H9 (cell line): ENCODE measurements at regions not wholly inside any gene's neighbourhood (a gene's known extent, or its start where the extent isn't known, plus 50 kb on each side); places are given as distances from the start of the nearest gene placed in this dataset.

Experiments used
- DNase-seq: peaks from one replicate; pipeline ENCODE4 v3.0.0-alpha.2; 2017
- H2AFZ ChIP-seq: one replicate; pipeline ENCODE4 v1.6.1; 2013; ENCODE audit warnings: mild to moderate bottlenecking, low read length, control low read depth, moderate library complexity
- H2AK5ac ChIP-seq: 2 replicates; pipeline ENCODE4 v1.6.1; 2013; ENCODE audit warnings: low read length, control low read depth, mixed read lengths; ENCODE audit not compliant: insufficient read length
- H2BK120ac ChIP-seq: one replicate; pipeline ENCODE4 v1.6.1; 2013; ENCODE audit warnings: low read depth, mild to moderate bottlenecking, low read length, control low read depth, inconsistent platforms; ENCODE audit not compliant: poor library complexity, severe bottlenecking
- H2BK12ac ChIP-seq: 2 replicates; pipeline ENCODE4 v1.6.1; 2013; ENCODE audit warnings: low read length, control low read depth, mixed read lengths, low read depth; ENCODE audit not compliant: insufficient read length
- H2BK15ac ChIP-seq: 2 replicates; pipeline ENCODE4 v1.6.1; 2013; ENCODE audit warnings: low read depth, low read length, control low read depth
- H2BK20ac ChIP-seq: one replicate; pipeline ENCODE4 v1.6.1; 2013; ENCODE audit warnings: low read depth, mild to moderate bottlenecking, low read length, control low read depth, inconsistent platforms; ENCODE audit not compliant: poor library complexity, severe bottlenecking
- H2BK5ac ChIP-seq: 2 replicates; pipeline ENCODE4 v1.6.1; 2013; ENCODE audit warnings: low read length, control low read depth, mixed read lengths; ENCODE audit not compliant: insufficient read length
- H3K14ac ChIP-seq: 2 replicates; pipeline ENCODE4 v1.6.1; 2013; ENCODE audit warnings: low read length, control low read depth; ENCODE audit not compliant: insufficient read depth
- H3K18ac ChIP-seq: 2 replicates; pipeline ENCODE4 v1.6.1; 2013; ENCODE audit warnings: low read depth, mild to moderate bottlenecking, mixed read lengths, low read length, control low read depth; ENCODE audit not compliant: insufficient read length
- H3K23ac ChIP-seq: 2 replicates; pipeline ENCODE4 v1.6.1; 2013; ENCODE audit warnings: low read length, control low read depth, mixed read lengths, low read depth; ENCODE audit not compliant: insufficient read length
- H3K23me2 ChIP-seq: 2 replicates; pipeline ENCODE4 v1.6.1; 2013; ENCODE audit warnings: low read depth, mild to moderate bottlenecking, mixed read lengths, low read length, control low read depth; ENCODE audit not compliant: insufficient read length, poor library complexity, severe bottlenecking
- H3K27ac ChIP-seq: 2 replicates; pipeline ENCODE4 v1.5.1; 2013; ENCODE audit warnings: low read length, control low read depth, mixed read lengths, low read depth; ENCODE audit not compliant: insufficient read length
- H3K27me3 ChIP-seq: 2 replicates; pipeline ENCODE4 v1.6.1; 2013; ENCODE audit warnings: low read length, control low read depth, inconsistent platforms; ENCODE audit not compliant: insufficient read depth
- H3K4ac ChIP-seq: 2 replicates; pipeline ENCODE4 v1.6.1; 2013; ENCODE audit warnings: low read depth, mild to moderate bottlenecking, control low read depth, inconsistent platforms, low read length, moderate library complexity
- H3K4me1 ChIP-seq: 2 replicates; pipeline ENCODE4 v1.6.1; 2013; ENCODE audit warnings: low read length, control low read depth, inconsistent platforms; ENCODE audit not compliant: insufficient read depth
- H3K4me2 ChIP-seq: 2 replicates; pipeline ENCODE4 v1.6.1; 2013; ENCODE audit warnings: low read length, control low read depth, mixed read lengths; ENCODE audit not compliant: insufficient read length, insufficient read depth
- H3K56ac ChIP-seq: 2 replicates; pipeline ENCODE4 v1.6.1; 2013; ENCODE audit warnings: low read depth, mild to moderate bottlenecking, mixed read lengths, low read length, control low read depth; ENCODE audit not compliant: insufficient read length
- H3K79me1 ChIP-seq: 2 replicates; pipeline ENCODE4 v1.6.1; 2013; ENCODE audit warnings: low read depth, mild to moderate bottlenecking, moderate library complexity, low read length, control low read depth, inconsistent platforms; ENCODE audit not compliant: insufficient read depth, poor library complexity, severe bottlenecking
- H3K79me2 ChIP-seq: 2 replicates; pipeline ENCODE4 v1.6.1; 2013; ENCODE audit warnings: low read length, control low read depth, inconsistent platforms; ENCODE audit not compliant: insufficient read depth
- H3K9ac ChIP-seq: 2 replicates; pipeline ENCODE4 v1.6.1; 2013; ENCODE audit warnings: low read length, control low read depth, mixed read lengths; ENCODE audit not compliant: insufficient read length; ENCODE audit errors: extremely low read depth
- H3K9me3 ChIP-seq: one replicate; pipeline ENCODE4 v1.6.1; 2013; ENCODE audit warnings: low read depth, low read length, inconsistent platforms; ENCODE audit not compliant: control insufficient read depth
- H3T11ph ChIP-seq: one replicate; pipeline ENCODE4 v1.6.1; 2013; ENCODE audit warnings: mild to moderate bottlenecking, low read length, control low read depth, inconsistent platforms
- H4K20me1 ChIP-seq: one replicate; pipeline ENCODE4 v1.6.1; 2013; ENCODE audit not compliant: control insufficient read depth, insufficient read length, insufficient read depth
- H4K5ac ChIP-seq: 2 replicates; pipeline ENCODE4 v1.6.1; 2013; ENCODE audit warnings: low read depth, mild to moderate bottlenecking, mixed read lengths, low read length, control low read depth; ENCODE audit not compliant: insufficient read length
- H4K8ac ChIP-seq: replicated peaks from 2 replicates; pipeline ENCODE4 v1.6.1; 2013; ENCODE audit warnings: low read length, control low read depth, mixed read lengths, low read depth; ENCODE audit not compliant: insufficient read length
- H4K91ac ChIP-seq: 2 replicates; pipeline ENCODE4 v1.6.1; 2013; ENCODE audit warnings: low read depth, mild to moderate bottlenecking, moderate library complexity, mixed read lengths, low read length, control low read depth; ENCODE audit not compliant: insufficient read length
- H3K27ac Mint-ChIP-seq, 3 experiments: 2 replicates in 2 of 3; 3 replicates in 1 of 3; pipeline ENCODE4 v1.8.0; 2020 to 2021; ENCODE audit warnings: mixed read lengths in 3 of 3, mild to moderate bottlenecking in 1 of 3, moderate library complexity in 1 of 3
- H3K27me3 Mint-ChIP-seq: 2 replicates; pipeline ENCODE4 v1.8.0; 2021; ENCODE audit warnings: low read depth, mild to moderate bottlenecking, moderate library complexity, mixed read lengths
- H3K36me3 Mint-ChIP-seq, 3 experiments: 2 replicates in 2 of 3; 3 replicates in 1 of 3; pipeline ENCODE4 v1.8.0; 2020 to 2021; ENCODE audit warnings: low read depth in 3 of 3, mixed read lengths in 3 of 3; ENCODE audit not compliant: insufficient read depth in 1 of 3
- H3K4me1 Mint-ChIP-seq, 2 experiments: 2 replicates each; pipeline ENCODE4 v1.8.0; 2020; ENCODE audit warnings: mixed read lengths in 2 of 2
- H3K4me3 Mint-ChIP-seq, 2 experiments: 2 replicates in 1 of 2; 3 replicates in 1 of 2; pipeline ENCODE4 v1.8.0; 2020 to 2021; ENCODE audit warnings: mild to moderate bottlenecking in 2 of 2, mixed read lengths in 2 of 2, moderate library complexity in 1 of 2
- H3K9me3 Mint-ChIP-seq, 2 experiments: 2 replicates in 1 of 2; 3 replicates in 1 of 2; pipeline ENCODE4 v1.8.0; 2020; ENCODE audit warnings: mild to moderate bottlenecking in 2 of 2, mixed read lengths in 2 of 2, moderate library complexity in 1 of 2
- WGBS: extraction: QIAGEN DNeasy Blood & Tissue Kit; methylation state at CpG from one replicate; pipeline ENCODE4 v1.1.7; 2013; ENCODE audit warnings: missing lambda C conversion rate, low lambda C conversion rate, mixed read lengths; ENCODE audit not compliant: insufficient read length; ENCODE audit errors: extremely low coverage; 5-methylcytosine and 5-hydroxymethylcytosine counted together
- TF ChIP-seq, protein P1 (sequence below): fragments of 200-600 bp; sonication (generic); conservative IDR thresholded peaks from 3 replicates; pipeline ENCODE4 v1.8.0; 2021; ENCODE audit warnings: antibody characterized with exemption, mild to moderate bottlenecking

DNA sequence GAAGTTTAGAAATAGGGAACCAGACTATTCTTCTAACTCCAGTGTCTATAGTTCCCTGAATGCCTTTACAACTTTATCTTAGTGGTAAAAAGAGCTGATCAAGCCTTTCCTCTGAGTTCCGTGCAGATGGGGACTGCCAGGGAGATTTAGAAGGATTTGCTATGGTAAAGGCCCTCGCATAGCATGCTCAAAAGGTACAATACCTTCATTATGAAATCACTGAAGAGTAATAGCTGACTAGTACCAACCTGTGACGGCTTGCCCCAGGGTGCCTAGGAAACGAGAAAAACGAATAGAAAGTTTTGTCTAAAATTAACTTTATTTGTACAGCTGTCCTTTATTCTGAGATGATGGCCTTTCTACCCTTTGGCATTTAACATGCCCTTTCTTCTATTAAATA lies 150.1 kb upstream of the ARHGAP42 start:
- WGBS = no CpG with 5 or more reads among the region's 5 CpGs
- H3K4me1 ChIP-seq = no peaks in the 10 kb centered on the region
- TF ChIP-seq, protein P1, sequence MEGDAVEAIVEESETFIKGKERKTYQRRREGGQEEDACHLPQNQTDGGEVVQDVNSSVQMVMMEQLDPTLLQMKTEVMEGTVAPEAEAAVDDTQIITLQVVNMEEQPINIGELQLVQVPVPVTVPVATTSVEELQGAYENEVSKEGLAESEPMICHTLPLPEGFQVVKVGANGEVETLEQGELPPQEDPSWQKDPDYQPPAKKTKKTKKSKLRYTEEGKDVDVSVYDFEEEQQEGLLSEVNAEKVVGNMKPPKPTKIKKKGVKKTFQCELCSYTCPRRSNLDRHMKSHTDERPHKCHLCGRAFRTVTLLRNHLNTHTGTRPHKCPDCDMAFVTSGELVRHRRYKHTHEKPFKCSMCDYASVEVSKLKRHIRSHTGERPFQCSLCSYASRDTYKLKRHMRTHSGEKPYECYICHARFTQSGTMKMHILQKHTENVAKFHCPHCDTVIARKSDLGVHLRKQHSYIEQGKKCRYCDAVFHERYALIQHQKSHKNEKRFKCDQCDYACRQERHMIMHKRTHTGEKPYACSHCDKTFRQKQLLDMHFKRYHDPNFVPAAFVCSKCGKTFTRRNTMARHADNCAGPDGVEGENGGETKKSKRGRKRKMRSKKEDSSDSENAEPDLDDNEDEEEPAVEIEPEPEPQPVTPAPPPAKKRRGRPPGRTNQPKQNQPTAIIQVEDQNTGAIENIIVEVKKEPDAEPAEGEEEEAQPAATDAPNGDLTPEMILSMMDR = no peak

More for the DNA sequence above, 150.1 kb upstream of the ARHGAP42 start:
- H3K18ac ChIP-seq = no peak overlapping the region
- H4K20me1 ChIP-seq = no peaks in the 10 kb centered on the region
- H3K9ac ChIP-seq = no peak overlapping the region
- Mint-ChIP-seq H3K27ac (no peak overlapping the region), H3K9me3 (peaks cover 0 to 3% of the 10 kb centered on the region in 2 experiments; a peak in 1 of 5 replicates), H3K4me3 (no peak overlapping the region), H3K27me3 (no peaks in the 10 kb centered on the region; the same call in 1 of the 2 replicates), H3K36me3 (no peaks in the 10 kb centered on the region), H3K4me1 (no peaks in the 10 kb centered on the region)
- no peak overlapping the region for H3K4me2 ChIP-seq
- no peak overlapping the region for H2AFZ ChIP-seq
- H2BK5ac ChIP-seq = no peak overlapping the region
- no peak overlapping the region for H4K8ac ChIP-seq
- no peaks in the 10 kb centered on the region for H3K9me3 ChIP-seq
- no peak overlapping the region for H4K5ac ChIP-seq
- no peak overlapping the region for H4K91ac ChIP-seq
- H3K14ac ChIP-seq = no peak overlapping the region
- no peak overlapping the region for H3T11ph ChIP-seq
- DNase-seq = no peak
- no peak overlapping the region for H3K23ac ChIP-seq
- H2AK5ac ChIP-seq = no peak overlapping the region
- H2BK15ac ChIP-seq = no peak overlapping the region
- H3K56ac ChIP-seq = no peak overlapping the region
- H3K79me1 ChIP-seq = no peaks in the 10 kb centered on the region
- H2BK12ac ChIP-seq = no peak overlapping the region
- no peak overlapping the region for H2BK20ac ChIP-seq
- H3K79me2 ChIP-seq = no peaks in the 10 kb centered on the region
- H3K27me3 ChIP-seq = no peaks in the 10 kb centered on the region
- H3K23me2 ChIP-seq = no peaks in the 10 kb centered on the region
- no peak overlapping the region for H3K4ac ChIP-seq
- no peak overlapping the region for H2BK120ac ChIP-seq
- H3K27ac ChIP-seq = no peak overlapping the region
